ENCODE measurements at regions not wholly inside any gene's neighbourhood (a gene's known extent, or its start where the extent isn't known, plus 50 kb on each side); places are given as distances from the start of the nearest gene placed in this dataset.
A peak's percentile ranks its signal among the peaks of the same experiment; 100 is the strongest.

DNA sequence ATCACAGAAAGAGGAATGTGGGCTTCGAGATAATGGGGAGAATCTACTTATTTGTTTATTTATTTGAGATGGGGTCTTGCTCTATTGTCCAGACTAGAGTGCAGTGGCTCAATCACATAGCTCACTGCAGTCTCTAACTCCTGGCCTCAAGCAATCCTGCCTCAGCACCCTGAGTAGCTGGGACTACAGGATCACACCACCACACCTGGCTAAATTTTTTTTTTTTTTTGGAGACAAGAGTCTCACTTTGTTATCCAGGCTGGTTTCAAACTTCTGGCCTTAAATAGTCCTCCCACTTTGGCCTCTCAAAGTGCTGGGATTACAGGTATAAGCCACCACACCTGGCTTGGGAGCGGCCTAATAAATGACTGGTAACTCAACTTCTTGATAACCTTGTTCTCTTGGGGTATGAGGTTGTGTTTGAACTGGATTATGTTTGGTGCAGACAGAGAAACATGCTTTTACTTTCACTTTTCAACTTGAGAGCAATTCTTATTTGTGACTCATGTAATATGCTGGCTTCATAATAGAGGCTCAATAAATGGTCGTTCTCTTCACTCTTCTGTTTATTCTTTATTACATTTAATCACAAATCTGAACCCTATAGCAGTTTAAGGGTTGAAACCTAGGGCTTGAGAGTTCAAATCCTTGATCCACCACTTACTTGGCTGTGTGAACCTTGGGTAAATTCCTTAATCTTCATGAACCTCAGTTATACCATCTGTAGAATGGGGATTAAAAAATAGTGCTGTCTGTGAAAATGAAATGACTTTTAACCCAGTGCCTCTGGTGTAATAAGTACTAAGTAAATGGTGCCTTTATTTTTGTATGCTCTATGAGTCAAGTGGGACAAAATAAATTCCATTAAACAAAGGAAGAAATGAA is 129.1 kb upstream of the HS3ST2 start:
- 44 to 54% methylated on average over 3 of the region's 3 CpGs for WGBS, 2 donors (ENCODE audit: low coverage in 1 of 2)
- Histone ChIP-seq H3K36me3 (no peaks in the 10 kb centered on the region), H3K9me3 (peaks cover 0 to 3% of the 10 kb centered on the region in 2 donors), H3K4me3 (no peak overlapping the region), H3K27ac (peak overlapping the region; percentile 34 to 73 (median 59)), H3K27me3 (no peaks in the 10 kb centered on the region), H3K4me1 (peaks cover 0 to 15% (median 10%) of the 10 kb centered on the region in 4 donors)
- DNase-seq = no peak
- in situ Hi-C loops (cut with MboI; ENCODE audit: low pct_ligation_motif_present in 1 of 4, low pct_unique_long_range_greater_than_20kb in 1 of 4, low sequenced_read_pairs in 3 of 4) (no loop called here), intact Hi-C loops (cut with DNase I; ENCODE audit: low total_unique reads) (no loop called here)
- TF ChIP-seq POLR2AphosphoS5 (IDR thresholded peaks at IDR 0.05) (no peak), EP300 (IDR thresholded peaks at IDR 0.05; ENCODE audit: low read depth) (no peak), POLR2A (IDR thresholded peaks at IDR 0.05) (no peak)
- TF ChIP-seq, protein P1, sequence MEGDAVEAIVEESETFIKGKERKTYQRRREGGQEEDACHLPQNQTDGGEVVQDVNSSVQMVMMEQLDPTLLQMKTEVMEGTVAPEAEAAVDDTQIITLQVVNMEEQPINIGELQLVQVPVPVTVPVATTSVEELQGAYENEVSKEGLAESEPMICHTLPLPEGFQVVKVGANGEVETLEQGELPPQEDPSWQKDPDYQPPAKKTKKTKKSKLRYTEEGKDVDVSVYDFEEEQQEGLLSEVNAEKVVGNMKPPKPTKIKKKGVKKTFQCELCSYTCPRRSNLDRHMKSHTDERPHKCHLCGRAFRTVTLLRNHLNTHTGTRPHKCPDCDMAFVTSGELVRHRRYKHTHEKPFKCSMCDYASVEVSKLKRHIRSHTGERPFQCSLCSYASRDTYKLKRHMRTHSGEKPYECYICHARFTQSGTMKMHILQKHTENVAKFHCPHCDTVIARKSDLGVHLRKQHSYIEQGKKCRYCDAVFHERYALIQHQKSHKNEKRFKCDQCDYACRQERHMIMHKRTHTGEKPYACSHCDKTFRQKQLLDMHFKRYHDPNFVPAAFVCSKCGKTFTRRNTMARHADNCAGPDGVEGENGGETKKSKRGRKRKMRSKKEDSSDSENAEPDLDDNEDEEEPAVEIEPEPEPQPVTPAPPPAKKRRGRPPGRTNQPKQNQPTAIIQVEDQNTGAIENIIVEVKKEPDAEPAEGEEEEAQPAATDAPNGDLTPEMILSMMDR (IDR thresholded peaks at IDR 0.05) = no peak

DNA sequence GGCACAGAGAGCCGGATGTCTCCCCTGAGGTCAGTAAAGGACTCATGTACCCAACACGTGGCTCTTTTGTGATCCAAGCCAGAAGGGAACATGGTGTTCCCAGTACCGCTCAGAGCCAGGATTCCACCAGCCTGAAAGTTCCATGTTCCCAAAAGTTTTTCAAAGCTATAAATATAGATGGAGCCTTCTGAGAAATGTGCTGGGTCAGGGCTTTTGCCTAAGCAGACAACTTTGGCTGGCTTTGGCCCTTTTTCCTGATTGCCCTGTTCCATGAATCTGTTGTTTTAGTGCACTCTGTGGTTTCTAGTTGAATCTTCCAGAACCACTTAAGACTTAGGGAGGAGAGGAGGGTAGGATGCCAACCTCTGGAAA is 128.5 kb upstream of the HS3ST2 start:
- H3K36me3 ChIP-seq = no peaks in the 10 kb centered on the region
- in situ Hi-C loops (cut with MboI; ENCODE audit: low pct_ligation_motif_present in 1 of 4, low pct_unique_long_range_greater_than_20kb in 1 of 4, low sequenced_read_pairs in 3 of 4) = no loop called here
- peak; percentile 59 for DNase-seq
- H3K4me1 ChIP-seq = peaks cover 0 to 15% (median 10%) of the 10 kb centered on the region in 4 donors
- peak; percentile 99 for TF ChIP-seq EP300 (IDR thresholded peaks at IDR 0.05; ENCODE audit: low read depth)
- peak; percentile 71 to 94 (median 94) for TF ChIP-seq POLR2AphosphoS5 (IDR thresholded peaks at IDR 0.05)
- TF ChIP-seq POLR2A (IDR thresholded peaks at IDR 0.05) = no peak
- TF ChIP-seq, protein P1 (IDR thresholded peaks at IDR 0.05) = no peak
- H3K9me3 ChIP-seq = peaks cover 0 to 3% of the 10 kb centered on the region in 2 donors
- H3K4me3 ChIP-seq = no peak overlapping the region
- WGBS, 2 donors (ENCODE audit: low coverage in 1 of 2) = 44 to 57% methylated on average over 3 of the region's 3 CpGs
- peak overlapping the region; percentile 34 to 73 (median 59) for H3K27ac ChIP-seq
- intact Hi-C loops (cut with DNase I; ENCODE audit: low total_unique reads) = no loop called here
- H3K27me3 ChIP-seq = no peaks in the 10 kb centered on the region

DNA sequence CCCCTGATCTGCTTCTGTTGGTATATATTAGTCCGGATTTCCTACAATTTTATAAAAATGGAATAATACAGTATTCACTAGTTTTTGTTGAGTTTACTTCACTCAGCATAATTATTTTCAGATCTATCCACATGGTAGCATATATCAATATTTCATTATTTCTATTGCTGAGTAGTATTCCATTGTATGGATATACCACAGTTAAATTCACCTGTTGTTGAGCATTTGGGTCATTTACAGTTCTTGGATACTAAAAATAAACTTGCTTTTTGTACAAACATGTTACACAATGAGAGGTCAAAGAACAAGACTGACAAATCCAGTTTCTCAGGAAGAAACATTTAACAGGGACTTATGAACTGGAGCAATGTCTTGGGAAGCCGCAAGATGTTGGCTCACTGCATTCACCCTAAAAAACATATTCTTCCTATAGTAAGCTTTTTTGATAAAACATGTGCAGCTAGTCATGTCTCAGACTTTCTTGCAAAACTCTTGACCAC is 126.9 kb upstream of the HS3ST2 start:
- Histone ChIP-seq H3K4me1 (peaks cover 0 to 15% (median 10%) of the 10 kb centered on the region in 4 donors), H3K27me3 (no peaks in the 10 kb centered on the region), H3K27ac (no peak overlapping the region), H3K9me3 (peaks cover 0 to 3% of the 10 kb centered on the region in 2 donors), H3K36me3 (no peaks in the 10 kb centered on the region), H3K4me3 (no peak overlapping the region)
- intact Hi-C loops (cut with DNase I; ENCODE audit: low total_unique reads) (no loop called here), in situ Hi-C loops (cut with MboI; ENCODE audit: low pct_ligation_motif_present in 1 of 4, low pct_unique_long_range_greater_than_20kb in 1 of 4, low sequenced_read_pairs in 3 of 4) (no loop called here)
- no peak for TF ChIP-seq EP300 (IDR thresholded peaks at IDR 0.05; ENCODE audit: low read depth)
- no peak for TF ChIP-seq POLR2A (IDR thresholded peaks at IDR 0.05)
- no peak for TF ChIP-seq POLR2AphosphoS5 (IDR thresholded peaks at IDR 0.05)
- TF ChIP-seq, protein P1 (IDR thresholded peaks at IDR 0.05) = no peak
- WGBS, 2 donors (ENCODE audit: low coverage in 1 of 2) = 50% methylated on average over 2 of the region's 2 CpGs
- no peak for DNase-seq

DNA sequence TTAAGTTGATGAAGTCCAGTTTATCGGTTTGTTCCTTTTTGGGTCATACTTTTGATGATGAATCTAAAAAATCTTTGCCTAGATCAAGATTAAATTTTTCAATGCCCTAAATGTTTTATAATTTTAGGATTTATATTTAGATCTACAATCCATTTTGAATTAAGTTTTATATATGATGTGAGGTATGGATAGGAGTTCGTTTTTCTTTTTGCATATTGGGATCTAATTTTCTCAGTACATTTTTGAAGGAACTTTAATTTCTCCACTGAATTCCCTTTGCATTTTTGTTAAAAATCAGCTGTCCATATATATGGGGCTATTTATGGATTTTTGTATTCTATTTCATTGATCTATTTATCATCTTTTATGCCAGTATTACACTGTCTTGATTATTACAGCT is 125.5 kb upstream of the HS3ST2 start:
- no peak overlapping the region for H3K27ac ChIP-seq
- no peak overlapping the region for H3K4me3 ChIP-seq
- in situ Hi-C loops (cut with MboI; ENCODE audit: low pct_ligation_motif_present in 1 of 4, low pct_unique_long_range_greater_than_20kb in 1 of 4, low sequenced_read_pairs in 3 of 4) = no loop called here
- peaks cover 0 to 3% of the 10 kb centered on the region in 2 donors for H3K9me3 ChIP-seq
- intact Hi-C loops (cut with DNase I; ENCODE audit: low total_unique reads) = loop anchor here (2.0 kb wide), 1 partner anchor 24 kb away; no protein-coding TSS in a partner anchor
- H3K36me3 ChIP-seq = no peaks in the 10 kb centered on the region
- TF ChIP-seq POLR2AphosphoS5 (IDR thresholded peaks at IDR 0.05) (no peak), POLR2A (IDR thresholded peaks at IDR 0.05) (no peak), EP300 (IDR thresholded peaks at IDR 0.05; ENCODE audit: low read depth) (no peak)
- TF ChIP-seq, protein P1 (IDR thresholded peaks at IDR 0.05) = no peak
- 80 to 83% methylated on average over 2 of the region's 2 CpGs for WGBS, 2 donors (ENCODE audit: low coverage in 1 of 2)
- DNase-seq = no peak
- H3K27me3 ChIP-seq = no peaks in the 10 kb centered on the region
- H3K4me1 ChIP-seq = peaks cover 0 to 15% (median 10%) of the 10 kb centered on the region in 4 donors
